HG03064 (cell line): ENCODE measurements at regions not wholly inside any gene's neighbourhood (a gene's known extent, or its start where the extent isn't known, plus 50 kb on each side); places are given as distances from the start of the nearest gene placed in this dataset.

ENCODE experiments used
- ATAC-seq: cut with Tn5 transposase; IDR thresholded peaks from one replicate; pipeline ENCODE4 v1.9.1; 2021; ENCODE audit warnings: low read depth; ENCODE audit not compliant: unreplicated experiment

GRCh38 chr5:4939042-4939781 is 200.9 kb upstream of the ADAMTS16 start:
- no peak for ATAC-seq

- no peak for ATAC-seq
Observed at GRCh38 chr5:4941161-4941560, 199.0 kb upstream of the ADAMTS16 start.

DNA sequence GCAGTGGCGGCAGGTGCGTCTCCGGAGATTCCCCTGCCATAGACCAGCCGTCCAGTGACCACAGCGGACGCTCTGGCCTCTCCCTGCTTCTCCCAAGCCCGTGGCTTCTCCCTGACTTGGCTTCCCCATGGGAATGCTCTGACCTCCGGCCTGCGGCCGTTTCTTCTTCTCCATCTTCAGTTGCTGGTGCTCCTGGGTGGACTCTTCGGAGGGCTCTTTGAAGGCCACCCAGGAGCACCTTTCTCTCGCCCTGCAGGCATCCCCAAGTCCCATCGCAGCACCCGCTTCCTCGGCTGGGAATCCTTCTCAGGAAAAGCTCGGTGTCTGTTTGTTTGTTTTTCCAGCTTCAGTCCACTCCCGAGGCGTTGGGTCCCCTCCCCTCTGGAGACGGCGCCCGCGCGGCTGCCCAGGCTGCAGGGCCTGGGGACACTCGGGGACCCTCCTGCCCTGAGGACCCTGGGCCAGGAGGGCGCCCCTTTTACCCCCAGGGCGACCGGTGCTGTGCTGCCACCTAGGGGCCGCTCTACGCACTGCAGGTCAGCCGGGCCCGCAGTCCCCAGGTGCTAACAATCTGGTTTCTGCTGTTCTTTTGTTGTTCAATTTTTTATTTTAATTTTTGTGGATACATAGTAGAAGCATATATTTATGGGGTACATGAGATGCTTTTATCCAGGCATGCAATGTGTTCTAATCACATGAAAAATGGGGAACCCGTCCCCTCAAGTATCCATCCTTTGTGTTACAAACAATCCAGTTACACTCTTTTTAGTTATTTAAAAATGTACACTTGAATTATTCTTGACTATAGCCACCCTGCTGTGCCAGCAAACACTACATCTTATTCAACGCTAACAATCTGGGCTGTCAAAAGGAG is 197.9 kb upstream of the ADAMTS16 start:
- no peak for ATAC-seq

- no peak for ATAC-seq
Observed at GRCh38 chr5:4942831-4943178, 197.3 kb upstream of the ADAMTS16 start.

- no peak for ATAC-seq
Observed at GRCh38 chr5:4945296-4945695, 194.8 kb upstream of the ADAMTS16 start.

DNA sequence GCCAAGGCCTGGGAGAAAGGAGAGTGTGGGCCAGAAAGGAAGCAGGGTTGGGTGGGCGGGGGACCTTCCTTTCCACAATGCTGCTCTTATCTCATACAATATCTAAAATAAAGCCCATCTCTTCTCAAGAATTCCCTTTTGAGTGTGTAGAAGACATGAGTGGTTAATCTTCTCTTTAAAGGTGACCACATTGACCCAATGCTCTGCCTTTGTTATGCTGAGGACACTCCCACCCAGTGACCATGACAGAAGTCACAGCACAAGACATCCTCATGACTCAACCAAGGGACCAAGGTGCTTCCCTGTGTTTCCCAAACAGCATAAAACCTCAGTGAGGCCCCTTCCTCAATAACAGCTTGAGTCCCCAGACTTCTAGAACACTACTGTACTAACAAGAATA is 193.0 kb upstream of the ADAMTS16 start:
- no peak for ATAC-seq

DNA sequence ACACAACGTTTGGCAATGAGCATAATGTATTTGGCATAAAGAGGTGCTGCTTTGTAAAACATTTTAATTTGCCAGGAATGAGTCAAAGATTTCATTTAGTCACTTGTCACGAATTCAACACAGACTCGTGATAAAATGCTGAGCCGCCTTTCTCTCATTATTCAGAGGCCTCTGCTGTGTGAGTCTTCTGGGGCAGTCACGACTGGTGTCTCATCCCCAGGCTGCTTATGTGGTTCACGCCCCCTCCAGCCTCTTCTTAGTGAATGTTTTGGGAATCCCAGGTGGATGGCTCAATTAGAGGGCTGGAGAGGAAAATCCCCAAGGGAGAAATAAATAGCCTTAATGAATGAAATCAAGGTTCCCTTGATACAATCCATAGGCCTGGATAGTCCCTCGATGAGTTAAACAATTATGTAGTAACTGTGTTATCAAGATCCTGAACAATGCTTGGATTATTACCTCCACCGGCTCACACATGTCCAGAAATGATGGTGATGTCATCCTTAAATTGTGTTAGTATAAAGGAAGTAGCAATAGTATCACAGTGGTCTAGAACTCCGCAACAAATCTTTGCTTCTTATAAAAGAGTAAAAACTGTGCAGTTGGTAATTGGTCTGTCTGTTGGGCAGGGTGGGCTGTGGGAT is 192.1 kb upstream of the ADAMTS16 start:
- ATAC-seq = no peak

DNA sequence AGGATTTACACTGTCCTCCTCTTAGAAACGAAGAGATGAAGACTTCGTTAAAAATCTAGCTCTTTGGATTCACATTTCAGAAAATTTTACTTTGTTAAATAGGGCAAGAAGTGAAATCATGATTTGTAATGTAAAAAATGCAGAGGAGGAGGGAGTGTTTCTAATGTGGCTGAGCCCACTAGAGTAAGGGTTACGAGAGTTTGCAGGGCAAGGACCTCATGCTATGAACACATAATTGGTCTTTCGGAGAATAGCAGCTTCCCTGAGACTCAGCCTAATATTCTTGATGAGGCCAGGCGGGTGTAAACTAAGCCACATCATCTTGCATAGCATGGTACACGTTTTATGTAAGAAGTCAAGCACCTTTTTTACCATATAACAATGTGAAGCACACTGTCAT is 191.0 kb upstream of the ADAMTS16 start:
- no peak for ATAC-seq

- ATAC-seq = no peak
Observed at GRCh38 chr5:4953576-4953975, 186.6 kb upstream of the ADAMTS16 start.

- no peak for ATAC-seq
Observed at GRCh38 chr5:4954048-4954447, 186.1 kb upstream of the ADAMTS16 start.

DNA sequence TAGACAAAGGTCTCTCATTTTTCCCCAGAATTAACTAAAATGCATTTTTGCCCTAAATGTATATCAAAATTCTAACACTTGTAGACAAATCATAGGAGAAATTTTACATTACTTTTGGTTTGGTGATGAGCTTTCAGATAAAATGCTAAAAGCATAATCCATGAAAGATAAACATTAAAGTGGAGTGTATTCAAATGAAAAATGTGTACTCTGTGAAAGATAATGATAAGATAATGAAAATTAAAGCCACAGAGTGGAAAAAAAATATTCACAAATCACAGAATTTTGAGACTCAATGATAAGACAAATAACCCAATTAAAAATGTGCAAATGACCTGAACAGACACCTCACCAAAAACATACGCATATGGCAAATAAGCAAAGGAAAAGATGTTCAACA is 176.9 kb upstream of the ADAMTS16 start:
- no peak for ATAC-seq

DNA sequence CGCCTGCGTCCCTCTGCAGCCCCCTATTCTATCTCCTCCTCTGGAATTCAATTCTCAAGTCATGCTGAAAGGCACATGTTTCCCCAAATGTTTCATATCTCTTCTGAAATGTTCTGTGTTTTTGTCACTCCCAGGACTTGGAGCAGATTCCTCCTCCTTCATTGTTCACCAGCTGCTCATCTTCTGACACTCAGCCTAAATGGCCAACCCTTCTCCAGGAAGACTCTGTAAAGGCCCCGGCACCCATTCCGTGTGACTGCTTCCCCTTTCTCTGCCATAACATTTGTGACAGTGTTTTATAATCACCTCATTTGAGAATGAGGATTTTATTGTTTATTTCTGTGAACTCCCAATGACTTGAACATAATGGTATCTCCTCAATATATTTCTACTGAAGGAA is 170.8 kb upstream of the ADAMTS16 start:
- no peak for ATAC-seq

- no peak for ATAC-seq
Observed at GRCh38 chr5:4970171-4970570, 170.0 kb upstream of the ADAMTS16 start.

GRCh38 chr5:4976902-4977301 is 163.2 kb upstream of the ADAMTS16 start:
- ATAC-seq = no peak

GRCh38 chr5:4977416-4978110 is 162.6 kb upstream of the ADAMTS16 start:
- ATAC-seq = no peak

- no peak for ATAC-seq
Observed at GRCh38 chr5:4980201-4980600, 159.9 kb upstream of the ADAMTS16 start.

- no peak for ATAC-seq
Observed at GRCh38 chr5:4981608-4982007, 158.5 kb upstream of the ADAMTS16 start.

- no peak for ATAC-seq
Observed at GRCh38 chr5:4983701-4984100, 156.4 kb upstream of the ADAMTS16 start.

DNA sequence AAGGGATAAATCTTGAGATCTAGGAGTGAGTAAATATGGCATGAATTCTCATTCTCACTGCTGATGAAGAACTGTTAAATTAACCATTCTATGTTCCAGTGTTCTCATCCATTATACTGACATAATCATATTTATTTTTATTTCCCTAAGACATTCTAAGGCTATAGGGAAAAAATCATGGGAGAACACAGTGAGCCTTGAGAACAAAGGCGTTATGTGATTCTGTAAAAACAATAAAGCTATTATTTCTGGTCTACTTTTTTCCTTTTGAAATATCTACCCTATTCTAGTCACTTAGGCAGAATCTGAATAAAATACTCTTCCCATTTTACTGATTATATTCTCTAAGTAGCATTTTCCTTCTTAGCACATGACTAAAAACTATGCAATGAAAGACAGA is 155.7 kb upstream of the ADAMTS16 start:
- ATAC-seq = no peak

DNA sequence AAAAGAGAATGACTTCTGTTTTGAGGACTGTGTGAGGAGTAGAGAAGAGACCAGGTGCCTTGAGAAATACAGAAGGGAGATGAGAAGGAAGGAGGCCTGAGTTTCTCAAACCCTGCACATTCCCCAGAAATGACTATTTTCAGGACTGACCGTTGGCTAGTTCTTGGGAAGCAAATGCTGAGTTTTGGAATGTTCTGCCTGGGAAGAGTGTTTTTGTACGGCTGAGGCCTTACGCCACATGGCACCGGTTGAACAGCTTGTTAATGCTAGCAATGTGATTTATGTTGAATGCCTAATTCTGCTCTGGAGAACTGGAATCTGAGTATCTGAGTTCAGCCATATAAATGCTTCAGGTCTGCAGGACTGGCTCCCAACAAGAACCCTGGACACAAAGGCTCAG is 152.7 kb upstream of the ADAMTS16 start:
- no peak for ATAC-seq

DNA sequence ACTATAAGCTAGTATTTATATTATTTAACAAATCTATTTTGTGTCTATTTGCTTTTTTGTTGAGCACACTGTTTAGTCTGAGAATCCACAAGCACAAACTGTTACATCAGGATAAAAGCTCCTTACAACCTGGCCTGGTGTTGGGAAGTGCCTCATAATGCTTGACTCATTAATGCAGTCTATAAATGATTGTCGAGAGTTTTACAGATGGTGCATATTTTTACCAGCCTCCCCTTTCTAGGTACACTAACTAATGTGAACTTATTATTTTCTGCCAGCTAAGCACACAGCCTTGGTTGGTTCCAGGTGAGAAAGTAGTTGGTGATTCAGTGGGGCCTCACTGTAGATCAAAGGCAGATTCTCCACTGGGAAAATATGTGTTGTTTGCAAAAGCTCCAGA is 151.0 kb upstream of the ADAMTS16 start:
- ATAC-seq = no peak
